ENCODE measurements at regions not wholly inside any gene's neighbourhood (a gene's known extent, or its start where the extent isn't known, plus 50 kb on each side); places are given as distances from the start of the nearest gene placed in this dataset.

DNA sequence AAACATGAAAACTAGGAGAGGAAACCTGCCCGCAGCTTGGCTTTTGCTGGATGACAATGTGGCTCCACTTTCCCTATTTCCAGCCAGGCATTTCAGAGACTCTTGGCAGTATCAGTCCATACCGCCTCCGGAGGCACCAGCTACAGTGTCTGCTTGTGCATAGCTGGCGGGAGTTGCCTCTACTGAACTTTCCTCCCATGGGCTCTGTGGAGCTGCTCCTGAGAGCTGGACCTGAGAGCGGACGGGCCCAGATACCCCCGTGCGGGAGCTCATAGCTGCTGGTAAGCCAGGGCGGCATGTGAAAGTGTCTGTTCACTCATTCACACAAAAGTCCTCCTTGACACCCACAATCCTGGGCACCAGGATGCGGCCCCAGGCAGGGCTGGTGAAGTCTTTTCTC, 130.3 kb upstream of the PMEPA1 start:
- Histone ChIP-seq H3K9me3 (ENCODE audit: insufficient read depth in 2 of 2, low read depth in 1 of 2, low read length in 1 of 2) (no peaks in the 10 kb centered on the region), H3K4ac (replicated peaks; ENCODE audit: insufficient read length, low read depth, low read length) (no peak overlapping the region), H2AFZ (ENCODE audit: low read length) (no peak overlapping the region), H3K27me3 (replicated peaks in 1 of 4; ENCODE audit: control insufficient read depth in 3 of 4, extremely low read depth in 1 of 4, insufficient read depth in 3 of 4, low read length in 3 of 4) (peaks cover 0 to 4% (median 3%) of the 10 kb centered on the region in 4 experiments; a peak in 4 of 7 replicates), H3K9ac (replicated peaks in 1 of 4; ENCODE audit: extremely low read depth in 1 of 4, low read depth in 3 of 4, low read length in 3 of 4) (no peak overlapping the region), H3K36me3 (ENCODE audit: control insufficient read depth in 2 of 4, insufficient read depth in 4 of 4, low read length in 3 of 4) (no peaks in the 10 kb centered on the region), H3K14ac (ENCODE audit: insufficient read length) (no peak overlapping the region), H2BK20ac (ENCODE audit: low read length) (no peak overlapping the region), H2BK12ac (ENCODE audit: low read depth, low read length) (no peak overlapping the region), H3K4me2 (ENCODE audit: insufficient read depth in 1 of 2, low read depth in 2 of 2, low read length in 2 of 2) (no peak overlapping the region), H4K20me1 (replicated peaks in 1 of 2; ENCODE audit: control insufficient read depth in 1 of 2, insufficient read depth in 2 of 2, low read length in 2 of 2) (no peaks in the 10 kb centered on the region), H3K23me2 (ENCODE audit: low read depth, low read length) (no peaks in the 10 kb centered on the region), H3K27ac (ENCODE audit: low read depth, low read length) (no peak overlapping the region), H2BK15ac (ENCODE audit: low read length) (no peak overlapping the region), H3K4me3 (ENCODE audit: extremely low read depth in 1 of 4, insufficient read depth in 2 of 4, low read depth in 3 of 4, low read length in 4 of 4) (no peak overlapping the region), H4K5ac (ENCODE audit: insufficient read length, low read depth, low read length) (no peak overlapping the region), H3K56ac (replicated peaks; ENCODE audit: insufficient read length, low read depth, low read length) (no peak overlapping the region), H3K79me2 (ENCODE audit: control insufficient read depth in 1 of 2, insufficient read depth in 2 of 2, low read length in 2 of 2) (no peaks in the 10 kb centered on the region), H3K18ac (ENCODE audit: extremely low read depth, low read length) (no peak overlapping the region), H4K91ac (replicated peaks; ENCODE audit: insufficient read length, low read length) (no peak overlapping the region), H4K8ac (ENCODE audit: extremely low read depth, insufficient read depth, low read length) (no peak overlapping the region), H3K4me1 (replicated peaks in 1 of 4; ENCODE audit: control insufficient read depth in 3 of 4, insufficient read depth in 4 of 4, low read length in 3 of 4) (peaks cover 0 to 8% (median 3%) of the 10 kb centered on the region in 4 experiments; a peak in 6 of 7 replicates), H3K79me1 (ENCODE audit: low read depth, low read length) (no peaks in the 10 kb centered on the region), H2BK5ac (ENCODE audit: low read depth, low read length) (no peak overlapping the region), H2AK5ac (ENCODE audit: low read depth, low read length) (no peak overlapping the region), H3K23ac (ENCODE audit: insufficient read length) (no peak overlapping the region), H2BK120ac (replicated peaks; ENCODE audit: low read depth, low read length) (no peak overlapping the region)
- CTCF ChIA-PET (ENCODE audit: partially characterized antibody) = interaction anchor here (0.7 to 1.2 kb wide), 3 partner anchors 54 to 185 kb away, joined by 3 to 4 read pairs (median 3); no protein-coding TSS in a partner anchor
- DNase-seq (ENCODE audit: low read depth in 1 of 2, low spot score in 2 of 2) (no peak), FAIRE-seq (no peak)
- POLR2A ChIA-PET (ENCODE audit: partially characterized antibody) = no interaction called here
- TF ChIP-seq KDM1A (IDR thresholded peaks at IDR 0.05; ENCODE audit: borderline replicate concordance, low read length) = no peak
- TF ChIP-seq, protein P1, sequence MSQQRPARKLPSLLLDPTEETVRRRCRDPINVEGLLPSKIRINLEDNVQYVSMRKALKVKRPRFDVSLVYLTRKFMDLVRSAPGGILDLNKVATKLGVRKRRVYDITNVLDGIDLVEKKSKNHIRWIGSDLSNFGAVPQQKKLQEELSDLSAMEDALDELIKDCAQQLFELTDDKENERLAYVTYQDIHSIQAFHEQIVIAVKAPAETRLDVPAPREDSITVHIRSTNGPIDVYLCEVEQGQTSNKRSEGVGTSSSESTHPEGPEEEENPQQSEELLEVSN (IDR thresholded peaks at IDR 0.05) = no peak
- TF ChIP-seq CHD1 (IDR thresholded peaks at IDR 0.05; ENCODE audit: low read depth, low read length) = no peak
- TF ChIP-seq SRF (IDR thresholded peaks at IDR 0.05; ENCODE audit: low read depth, low read length) = no peak
- TF ChIP-seq SP1 (IDR thresholded peaks at IDR 0.05; ENCODE audit: low read depth, low read length) = no peak
- TF ChIP-seq TBP (IDR thresholded peaks at IDR 0.05; ENCODE audit: low read depth, low read length) = no peak
- no peak for TF ChIP-seq RAD21 (IDR thresholded peaks at IDR 0.05 in 1 of 2, conservative IDR thresholded peaks at IDR 0.05 in 1 of 2; ENCODE audit: low read depth in 2 of 2, low read length in 2 of 2)
- TF ChIP-seq TCF12 (IDR thresholded peaks at IDR 0.05; ENCODE audit: low read depth, low read length) = no peak
- TF ChIP-seq EGR1 (IDR thresholded peaks at IDR 0.05; ENCODE audit: borderline replicate concordance, low read depth, low read length) = no peak
- no peak for TF ChIP-seq FOSL1 (IDR thresholded peaks at IDR 0.05; ENCODE audit: insufficient read depth, low read depth, low read length)
- WGBS, 2 experiments (ENCODE audit: extremely low coverage in 1 of 2, insufficient coverage in 1 of 2, insufficient read length in 1 of 2, insufficient replicate concordance in 2 of 2, low coverage in 1 of 2, low lambda C conversion rate in 2 of 2, missing lambda C conversion rate in 1 of 2) = 81% methylated on average over 10 of the region's 10 CpGs; no CpG with 5 or more reads in 1 of the 2 experiments

Measured in H1 (cell line).